ENCODE measurements at regions not wholly inside any gene's neighbourhood (a gene's known extent, or its start where the extent isn't known, plus 50 kb on each side); places are given as distances from the start of the nearest gene placed in this dataset.
A peak's percentile ranks its signal among the peaks of the same experiment; 100 is the strongest.

- DNase-seq: no peak
These were observed 93.8 kb upstream of the PLPPR4 start for GRCh38 chr1:99170516-99170915.

- DNase-seq: no peak
These were observed 93.0 kb upstream of the PLPPR4 start for GRCh38 chr1:99171184-99171813.

- DNase-seq: no peak
These were observed 91.0 kb upstream of the PLPPR4 start for GRCh38 chr1:99173282-99173681.

GRCh38 chr1:99173900-99174299 is 90.4 kb upstream of the PLPPR4 start:
- no peak for DNase-seq

- DNase-seq: no peak
These were observed 87.5 kb upstream of the PLPPR4 start for GRCh38 chr1:99176753-99177152.

GRCh38 chr1:99177465-99177864 is 86.8 kb upstream of the PLPPR4 start:
- no peak for DNase-seq

- DNase-seq: peak; percentile 81
These were observed 83.9 kb upstream of the PLPPR4 start for GRCh38 chr1:99180343-99180808.

GRCh38 chr1:99180915-99181314 is 83.4 kb upstream of the PLPPR4 start:
- DNase-seq: no peak

GRCh38 chr1:99181892-99182291 is 82.4 kb upstream of the PLPPR4 start:
- no peak for DNase-seq

- no peak for DNase-seq
These were observed 79.1 kb upstream of the PLPPR4 start for GRCh38 chr1:99185196-99185595.

GRCh38 chr1:99193431-99193830 is 70.9 kb upstream of the PLPPR4 start:
- no peak for DNase-seq

- no peak for DNase-seq
These were observed 65.9 kb upstream of the PLPPR4 start for GRCh38 chr1:99198393-99198792.

- DNase-seq: no peak
These were observed 57.1 kb upstream of the PLPPR4 start for GRCh38 chr1:99207216-99207615.

Measured in hematopoietic multipotent progenitor cell treated with erythropoietin and hydrocortisone succinate and interleukin-3 and kit ligand, for 8 days (in vitro differentiated cells).